GM12878 (cell line): ENCODE measurements at regions not wholly inside any gene's neighbourhood (a gene's known extent, or its start where the extent isn't known, plus 50 kb on each side); places are given as distances from the start of the nearest gene placed in this dataset.

Experiments used
- ATAC-seq: fragments of 200-7000 bp; cut with Tn5 transposase; 3 replicates; pipeline ENCODE4 v1.9.1; 2020; ENCODE audit warnings: mild to moderate bottlenecking, moderate library complexity
- BruUV-seq: library from RNA; stranded (reverse); fragments of 400-500 nt; replicated peaks from 2 replicates; lab custom pipeline; 2021; lab: Mats Ljungman, UMichigan
- CTCF ChIA-PET: fragments of 300-600 bp; sonication (Branson Sonifier 250); formaldehyde crosslinking; extraction: SDS; loops from one replicate; lab custom pipeline; 2021; ENCODE audit warnings: inconsistent platforms; lab: Yijun Ruan, JAX
- POLR2A ChIA-PET: fragments of 350-600 bp; formaldehyde crosslinking; extraction: SDS; loops from one replicate; lab custom pipeline; 2021; ENCODE audit warnings: inconsistent platforms; lab: Charles Lee
- RAD21 ChIA-PET: fragments of 300-600 bp; sonication (Branson Sonifier 250); formaldehyde crosslinking; loops from one replicate; lab custom pipeline; 2023; ENCODE audit warnings: antibody characterized with exemption; ENCODE audit not compliant: unreplicated experiment; lab: Charles Lee
- SMC1A ChIA-PET: fragments of 300-600 bp; sonication (Branson Sonifier 250); formaldehyde crosslinking; loops from one replicate; lab custom pipeline; 2023; ENCODE audit not compliant: unreplicated experiment, uncharacterized antibody; lab: Charles Lee
- DNase-seq: peaks from one replicate; pipeline ENCODE4 v3.0.0-alpha.2; 2011; ENCODE audit warnings: low read depth, low spot score
- FAIRE-seq: peaks from 3 replicates; lab custom pipeline; 2011; peaks lifted over from hg19 to GRCh38; lab: Jason Lieb, UNC
- H2AFZ ChIP-seq: 2 replicates; pipeline ENCODE4 v1.6.0; 2011; ENCODE audit warnings: low read depth, low read length, control low read depth; ENCODE audit not compliant: control insufficient read depth
- H3K27ac ChIP-seq: 2 replicates; pipeline ENCODE4 v1.5.1; 2011; ENCODE audit warnings: control low read depth; ENCODE audit not compliant: control insufficient read depth, insufficient read depth
- H3K27me3 ChIP-seq, 2 experiments: replicated peaks in 1 of 2; 2 replicates each; pipeline versions ENCODE4 v1.6.0 to v1.6.1; 2011; ENCODE audit warnings: low read length in 1 of 2; ENCODE audit not compliant: control insufficient read depth in 2 of 2, insufficient read depth in 2 of 2
- H3K36me3 ChIP-seq, 2 experiments: 2 replicates each; pipeline ENCODE4 v1.5.1; 2011; ENCODE audit warnings: low read length in 1 of 2; ENCODE audit not compliant: control insufficient read depth in 2 of 2, insufficient read depth in 2 of 2
- H3K4me1 ChIP-seq: 2 replicates; pipeline ENCODE4 v1.6.1; 2011; ENCODE audit warnings: mild to moderate bottlenecking, low read length, moderate library complexity, mixed read lengths; ENCODE audit not compliant: control insufficient read depth, insufficient read depth
- H3K4me2 ChIP-seq: 2 replicates; pipeline ENCODE4 v1.6.0; 2011; ENCODE audit warnings: control low read depth; ENCODE audit not compliant: control insufficient read depth, insufficient read depth
- H3K4me3 ChIP-seq: fragments of 200-600 bp; sonication (generic); 2 replicates; pipeline ENCODE4 v1.5.1; 2016
- H3K79me2 ChIP-seq: 2 replicates; pipeline ENCODE4 v1.6.0; 2011; ENCODE audit warnings: low read length; ENCODE audit not compliant: control insufficient read depth, insufficient read depth
- H3K9ac ChIP-seq: 2 replicates; pipeline ENCODE4 v1.8.0; 2011; ENCODE audit warnings: low read length, control low read depth, mixed read lengths; ENCODE audit not compliant: control insufficient read depth, insufficient read depth
- H3K9me3 ChIP-seq: replicated peaks from 3 replicates; pipeline ENCODE4 v1.5.1; 2011; ENCODE audit warnings: mild to moderate bottlenecking, low read length; ENCODE audit not compliant: control insufficient read depth, insufficient read depth
- H4K20me1 ChIP-seq: 2 replicates; pipeline ENCODE4 v1.6.0; 2011; ENCODE audit not compliant: control insufficient read depth, insufficient read depth
- BCLAF1 ChIP-seq: fragments of 450-650 bp; IDR thresholded peaks from 2 replicates; pipeline ENCODE4 v1.6.1; 2017; ENCODE audit warnings: antibody characterized with exemption, mild to moderate bottlenecking, moderate library complexity
- E2F8 ChIP-seq: fragments of 450-650 bp; IDR thresholded peaks from 2 replicates; pipeline ENCODE4 v1.6.1; 2018; ENCODE audit warnings: mild to moderate bottlenecking, low read depth, moderate library complexity; ENCODE audit not compliant: partially characterized antibody
- IKZF1 ChIP-seq: fragments of 450-650 bp; conservative IDR thresholded peaks from 2 replicates; pipeline ENCODE4 v1.6.1; 2017; ENCODE audit warnings: antibody characterized with exemption, mild to moderate bottlenecking
- NFYA ChIP-seq: IDR thresholded peaks from 2 replicates; pipeline ENCODE4 v1.6.1; 2011; ENCODE audit warnings: low read depth, mild to moderate bottlenecking, low read length, improper control_type of control experiment, borderline replicate concordance
- ZNF24 ChIP-seq: fragments of 450-650 bp; IDR thresholded peaks from 2 replicates; pipeline ENCODE4 v1.6.1; 2017; ENCODE audit warnings: antibody characterized with exemption, mild to moderate bottlenecking
- WGBS: methylation state at CpG from one replicate; pipeline ENCODE4 v1.1.6; 2016; ENCODE audit warnings: low lambda C conversion rate; ENCODE audit not compliant: insufficient replicate concordance, insufficient coverage; ENCODE audit errors: missing lambda C conversion rate; 5-methylcytosine and 5-hydroxymethylcytosine counted together
- in situ Hi-C: fragments of 300-500 bp; cut with MboI; formaldehyde crosslinking; loops from 9 replicates; pipeline ENCODE4 v1.14.3; 2018; ENCODE audit warnings: mixed read lengths
- intact Hi-C: fragments of 100-400 bp; cut with micrococcal nuclease; formaldehyde crosslinking; loops from one replicate; pipeline ENCODE4 v1.14.2; 2022; ENCODE audit not compliant: unreplicated experiment

DNA sequence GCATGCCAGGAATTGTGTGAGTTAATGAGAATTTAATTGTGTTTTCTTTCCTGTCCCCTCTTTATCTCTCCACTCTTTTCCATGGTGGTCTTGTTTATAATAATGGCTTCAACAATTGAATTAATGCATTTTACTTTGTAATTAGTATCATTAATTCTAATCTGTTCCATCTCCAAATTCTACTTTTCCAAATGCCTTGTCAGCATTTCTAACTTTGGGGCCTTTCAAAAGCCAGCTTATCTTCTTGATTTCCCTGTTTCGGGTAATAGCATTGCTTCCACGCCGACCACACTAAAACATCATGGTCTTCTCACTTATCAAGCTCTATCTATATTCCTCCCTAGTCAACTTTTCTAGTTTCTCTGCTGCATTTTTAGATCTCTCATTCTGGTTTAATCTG, 54.2 kb upstream of the RMST start (continued):
- TF ChIP-seq BCLAF1 (no peak), IKZF1 (no peak)

DNA sequence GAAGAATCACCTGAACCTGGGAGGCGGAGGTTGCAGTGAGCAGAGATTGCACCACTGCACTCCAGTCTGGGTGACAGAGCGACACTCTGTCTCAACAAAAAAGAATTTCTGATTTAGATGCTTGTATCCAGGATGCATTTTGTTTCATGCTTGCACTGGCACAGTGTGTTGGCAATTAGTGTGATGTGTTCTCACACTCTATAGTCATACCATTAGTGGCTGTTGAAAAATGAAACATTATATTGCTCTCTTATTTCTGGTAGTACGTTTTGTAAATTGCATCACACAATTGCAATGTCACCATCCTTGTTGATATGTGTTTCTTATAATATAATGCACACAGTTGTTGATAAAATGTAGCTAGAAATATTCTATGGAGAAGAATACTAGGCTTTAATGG, 51.3 kb upstream of the RMST start:
- H3K9me3 ChIP-seq = no peaks in the 10 kb centered on the region
- RAD21 ChIA-PET = no interaction called here
- no peaks in the 10 kb centered on the region for H4K20me1 ChIP-seq
- no peak for ATAC-seq
- H3K79me2 ChIP-seq = no peaks in the 10 kb centered on the region
- CTCF ChIA-PET = interaction anchor here (0.6 to 1.5 kb wide), 2 partner anchors 14 to 124 kb away, joined by 3 read pairs; no protein-coding TSS in a partner anchor
- no peak overlapping the region for H3K4me2 ChIP-seq
- no peak overlapping the region for H3K9ac ChIP-seq
- POLR2A ChIA-PET = no interaction called here
- no TSS peak for BruUV-seq
- no peaks in the 10 kb centered on the region for H3K4me1 ChIP-seq
- in situ Hi-C loops = loop anchor here (25.0 kb wide), 1 partner anchor 824 kb away; no protein-coding TSS in a partner anchor
- SMC1A ChIA-PET = interaction anchor here (0.5 to 1.7 kb wide), 2 partner anchors 53 to 189 kb away, joined by 3 read pairs; no protein-coding TSS in a partner anchor
- TF ChIP-seq ZNF24 = no peak
- no peak for TF ChIP-seq NFYA
- no peak for TF ChIP-seq E2F8
- 46% methylated on average over 3 of the region's 3 CpGs for WGBS
- intact Hi-C loops = no loop called here
- H3K4me3 ChIP-seq = no peak overlapping the region
- DNase-seq = no peak
- no peak overlapping the region for H2AFZ ChIP-seq
- H3K27ac ChIP-seq = no peak overlapping the region
- H3K27me3 ChIP-seq = no peaks in the 10 kb centered on the region
- no peaks in the 10 kb centered on the region for H3K36me3 ChIP-seq
- no peak for FAIRE-seq
